IMR-90 (cell line): ENCODE measurements at regions not wholly inside any gene's neighbourhood (a gene's known extent, or its start where the extent isn't known, plus 50 kb on each side); places are given as distances from the start of the nearest gene placed in this dataset.

ENCODE experiments used
- BHLHE40 ChIP-seq: fragments of 150-350 bp; IDR thresholded peaks from 2 replicates; pipeline ENCODE4 v1.6.1; 2016; ENCODE audit warnings: mild to moderate bottlenecking, low read depth, low read length
- CEBPB ChIP-seq: IDR thresholded peaks from 2 replicates; pipeline ENCODE4 v1.6.1; 2012; ENCODE audit warnings: low read depth, low read length, improper control_type of control experiment
- CHD1 ChIP-seq: IDR thresholded peaks from 2 replicates; pipeline ENCODE4 v1.6.1; 2012; ENCODE audit warnings: low read depth, low read length, improper control_type of control experiment
- MAZ ChIP-seq: IDR thresholded peaks from 2 replicates; pipeline ENCODE4 v1.6.1; 2012; ENCODE audit warnings: low read depth, mild to moderate bottlenecking, low read length, improper control_type of control experiment, moderate library complexity, borderline replicate concordance
- POLR2A ChIP-seq: IDR thresholded peaks from 2 replicates; pipeline ENCODE4 v1.6.1; 2012; ENCODE audit warnings: mild to moderate bottlenecking, low read depth, low read length
- RAD21 ChIP-seq: IDR thresholded peaks from 2 replicates; pipeline ENCODE4 v1.6.1; 2012; ENCODE audit warnings: low read length, improper control_type of control experiment
- SMC3 ChIP-seq: fragments of 150-350 bp; IDR thresholded peaks from 2 replicates; pipeline ENCODE4 v1.6.1; 2016; ENCODE audit warnings: low read depth, mild to moderate bottlenecking, antibody characterized with exemption, low read length, moderate library complexity
- TF ChIP-seq, protein P1 (sequence below): conservative IDR thresholded peaks from 2 replicates; pipeline ENCODE4 v1.5.1; 2012; ENCODE audit warnings: mild to moderate bottlenecking, low read depth, low read length, improper control_type of control experiment
- TF ChIP-seq, protein P2 (sequence below): fragments of 150-350 bp; IDR thresholded peaks from 2 replicates; pipeline ENCODE4 v1.6.1; 2017; ENCODE audit warnings: mild to moderate bottlenecking, antibody characterized with exemption, low read length, low read depth
- TF ChIP-seq, protein P3 (sequence below): fragments of 150-350 bp; IDR thresholded peaks from 2 replicates; pipeline ENCODE4 v1.6.1; 2016; ENCODE audit warnings: low read depth, mild to moderate bottlenecking, low read length, moderate library complexity, borderline replicate concordance

DNA sequence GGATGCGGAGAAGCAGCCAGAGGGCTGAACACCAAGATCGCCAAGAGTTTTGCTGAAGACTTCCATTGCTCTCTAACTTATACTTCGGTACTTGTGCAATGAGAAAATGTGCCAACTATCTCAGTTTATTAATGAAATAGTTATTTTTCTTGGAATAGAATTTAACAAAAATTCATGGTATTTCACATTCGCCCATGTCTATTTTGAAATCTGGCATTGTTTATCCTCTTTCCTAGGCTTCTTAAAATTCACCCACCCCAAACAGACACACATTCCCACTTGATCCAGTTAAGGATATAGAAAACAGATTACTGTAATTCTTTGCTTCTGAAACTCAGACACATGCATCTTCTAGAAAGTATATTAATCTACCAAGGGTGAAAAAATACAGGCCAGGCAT is 56.3 kb upstream of the ADAMTS5 start:
- TF ChIP-seq, protein P1, sequence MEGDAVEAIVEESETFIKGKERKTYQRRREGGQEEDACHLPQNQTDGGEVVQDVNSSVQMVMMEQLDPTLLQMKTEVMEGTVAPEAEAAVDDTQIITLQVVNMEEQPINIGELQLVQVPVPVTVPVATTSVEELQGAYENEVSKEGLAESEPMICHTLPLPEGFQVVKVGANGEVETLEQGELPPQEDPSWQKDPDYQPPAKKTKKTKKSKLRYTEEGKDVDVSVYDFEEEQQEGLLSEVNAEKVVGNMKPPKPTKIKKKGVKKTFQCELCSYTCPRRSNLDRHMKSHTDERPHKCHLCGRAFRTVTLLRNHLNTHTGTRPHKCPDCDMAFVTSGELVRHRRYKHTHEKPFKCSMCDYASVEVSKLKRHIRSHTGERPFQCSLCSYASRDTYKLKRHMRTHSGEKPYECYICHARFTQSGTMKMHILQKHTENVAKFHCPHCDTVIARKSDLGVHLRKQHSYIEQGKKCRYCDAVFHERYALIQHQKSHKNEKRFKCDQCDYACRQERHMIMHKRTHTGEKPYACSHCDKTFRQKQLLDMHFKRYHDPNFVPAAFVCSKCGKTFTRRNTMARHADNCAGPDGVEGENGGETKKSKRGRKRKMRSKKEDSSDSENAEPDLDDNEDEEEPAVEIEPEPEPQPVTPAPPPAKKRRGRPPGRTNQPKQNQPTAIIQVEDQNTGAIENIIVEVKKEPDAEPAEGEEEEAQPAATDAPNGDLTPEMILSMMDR: no peak
- no peak for TF ChIP-seq MAZ
- no peak for TF ChIP-seq POLR2A
- TF ChIP-seq, protein P2, sequence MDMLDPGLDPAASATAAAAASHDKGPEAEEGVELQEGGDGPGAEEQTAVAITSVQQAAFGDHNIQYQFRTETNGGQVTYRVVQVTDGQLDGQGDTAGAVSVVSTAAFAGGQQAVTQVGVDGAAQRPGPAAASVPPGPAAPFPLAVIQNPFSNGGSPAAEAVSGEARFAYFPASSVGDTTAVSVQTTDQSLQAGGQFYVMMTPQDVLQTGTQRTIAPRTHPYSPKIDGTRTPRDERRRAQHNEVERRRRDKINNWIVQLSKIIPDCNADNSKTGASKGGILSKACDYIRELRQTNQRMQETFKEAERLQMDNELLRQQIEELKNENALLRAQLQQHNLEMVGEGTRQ: no peak
- TF ChIP-seq, protein P3, sequence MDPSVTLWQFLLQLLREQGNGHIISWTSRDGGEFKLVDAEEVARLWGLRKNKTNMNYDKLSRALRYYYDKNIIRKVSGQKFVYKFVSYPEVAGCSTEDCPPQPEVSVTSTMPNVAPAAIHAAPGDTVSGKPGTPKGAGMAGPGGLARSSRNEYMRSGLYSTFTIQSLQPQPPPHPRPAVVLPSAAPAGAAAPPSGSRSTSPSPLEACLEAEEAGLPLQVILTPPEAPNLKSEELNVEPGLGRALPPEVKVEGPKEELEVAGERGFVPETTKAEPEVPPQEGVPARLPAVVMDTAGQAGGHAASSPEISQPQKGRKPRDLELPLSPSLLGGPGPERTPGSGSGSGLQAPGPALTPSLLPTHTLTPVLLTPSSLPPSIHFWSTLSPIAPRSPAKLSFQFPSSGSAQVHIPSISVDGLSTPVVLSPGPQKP: no peak
- no peak for TF ChIP-seq RAD21
- TF ChIP-seq CEBPB: no peak
- no peak for TF ChIP-seq SMC3
- TF ChIP-seq CHD1: no peak
- no peak for TF ChIP-seq BHLHE40
